ENCODE measurements at regions not wholly inside any gene's neighbourhood (a gene's known extent, or its start where the extent isn't known, plus 50 kb on each side); places are given as distances from the start of the nearest gene placed in this dataset.
"Not testable (repeated sequence)": the region's sequence is repeated elsewhere in the genome, so short reads cannot be mapped to it uniquely, and the experiment has no call there.

GRCh38 chr2:238513346-238513745 is 86.6 kb downstream of the ASB1 start:
- Histone ChIP-seq H3K4me3 (ENCODE audit: insufficient read depth, low read length, poor library complexity, severe bottlenecking) (no peak overlapping the region), H3K9me2 (replicated peaks; ENCODE audit: insufficient read depth, low read length) (no peaks in the 10 kb centered on the region), H4K20me1 (ENCODE audit: low read depth, low read length) (no peaks in the 10 kb centered on the region), H3F3A (ENCODE audit: insufficient read depth) (no peaks in the 10 kb centered on the region), H3K79me2 (ENCODE audit: insufficient read depth, low read length) (no peaks in the 10 kb centered on the region), H3K9ac (ENCODE audit: low read length) (no peak overlapping the region), H3K9me3 (ENCODE audit: insufficient read depth, low read length) (no peaks in the 10 kb centered on the region), H3K27me3 (ENCODE audit: low read length) (no peaks in the 10 kb centered on the region), H3K27ac (ENCODE audit: low read depth, low read length) (no peak overlapping the region), H3K36me3 (ENCODE audit: low read length) (no peaks in the 10 kb centered on the region), H3K4me2 (ENCODE audit: low read depth, low read length, poor library complexity, severe bottlenecking) (no peak overlapping the region), H2AFZ (ENCODE audit: low read depth, low read length, severe bottlenecking) (no peak overlapping the region)
- TF ChIP-seq EZH2phosphoT487 (conservative IDR thresholded peaks at IDR 0.05; ENCODE audit: low read length) (no peak), CTCF (IDR thresholded peaks at IDR 0.05; ENCODE audit: insufficient read depth, low read length, poor library complexity, severe bottlenecking) (peak; percentile 45)

GRCh38 chr2:238514024-238514423 is 87.3 kb downstream of the ASB1 start:
- not testable (repeated sequence) for H3K36me3 ChIP-seq (ENCODE audit: low read length); H3K27me3 ChIP-seq (ENCODE audit: low read length); H3K9me2 ChIP-seq (replicated peaks; ENCODE audit: insufficient read depth, low read length); H3K9ac ChIP-seq (ENCODE audit: low read length); H3K27ac ChIP-seq (ENCODE audit: low read depth, low read length); H3K4me2 ChIP-seq (ENCODE audit: low read depth, low read length, poor library complexity, severe bottlenecking); H3K9me3 ChIP-seq (ENCODE audit: insufficient read depth, low read length); H3K4me3 ChIP-seq (ENCODE audit: insufficient read depth, low read length, poor library complexity, severe bottlenecking); H3F3A ChIP-seq (ENCODE audit: insufficient read depth); H3K79me2 ChIP-seq (ENCODE audit: insufficient read depth, low read length); H4K20me1 ChIP-seq (ENCODE audit: low read depth, low read length); H2AFZ ChIP-seq (ENCODE audit: low read depth, low read length, severe bottlenecking)

- H3K9ac ChIP-seq (ENCODE audit: low read length), result no peak overlapping the region
- no peaks in the 10 kb centered on the region for H3K27me3 ChIP-seq (ENCODE audit: low read length)
- no peaks in the 10 kb centered on the region for H3F3A ChIP-seq (ENCODE audit: insufficient read depth)
- no peaks in the 10 kb centered on the region for H3K79me2 ChIP-seq (ENCODE audit: insufficient read depth, low read length)
- no peaks in the 10 kb centered on the region for H4K20me1 ChIP-seq (ENCODE audit: low read depth, low read length)
- no peaks in the 10 kb centered on the region for H3K9me3 ChIP-seq (ENCODE audit: insufficient read depth, low read length)
- TF ChIP-seq EZH2phosphoT487 (conservative IDR thresholded peaks at IDR 0.05; ENCODE audit: low read length), result no peak
- no peak for TF ChIP-seq CTCF (IDR thresholded peaks at IDR 0.05; ENCODE audit: insufficient read depth, low read length, poor library complexity, severe bottlenecking)
- no peak overlapping the region for H3K4me3 ChIP-seq (ENCODE audit: insufficient read depth, low read length, poor library complexity, severe bottlenecking)
- no peak overlapping the region for H2AFZ ChIP-seq (ENCODE audit: low read depth, low read length, severe bottlenecking)
- no peaks in the 10 kb centered on the region for H3K36me3 ChIP-seq (ENCODE audit: low read length)
- H3K9me2 ChIP-seq (replicated peaks; ENCODE audit: insufficient read depth, low read length), result no peaks in the 10 kb centered on the region
- no peak overlapping the region for H3K27ac ChIP-seq (ENCODE audit: low read depth, low read length)
- H3K4me2 ChIP-seq (ENCODE audit: low read depth, low read length, poor library complexity, severe bottlenecking), result no peak overlapping the region
These were observed 88.7 kb downstream of the ASB1 start for GRCh38 chr2:238515377-238515776.

DNA sequence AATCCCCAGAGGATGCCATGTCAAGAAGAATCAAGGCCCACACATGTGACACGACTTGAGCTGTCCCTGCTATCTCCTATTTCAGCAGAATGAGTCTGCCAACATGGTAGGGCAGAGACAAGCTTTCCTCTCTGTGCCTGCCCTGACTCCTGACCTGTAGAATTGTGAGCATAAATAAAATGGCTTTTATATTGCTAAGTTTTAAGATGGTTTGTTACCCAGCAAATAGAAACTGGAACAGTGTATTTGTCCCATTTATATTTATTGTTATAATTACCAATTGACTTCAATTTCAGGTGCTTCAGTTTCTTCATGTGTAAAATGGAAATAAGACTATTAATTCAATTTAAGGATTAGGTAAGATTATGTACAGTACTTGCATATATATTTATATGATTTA is 90.5 kb downstream of the ASB1 start:
- Histone ChIP-seq H3K9ac (ENCODE audit: low read length) (no peak overlapping the region), H3K4me3 (ENCODE audit: insufficient read depth, low read length, poor library complexity, severe bottlenecking) (no peak overlapping the region), H3K27me3 (ENCODE audit: low read length) (no peaks in the 10 kb centered on the region), H3K36me3 (ENCODE audit: low read length) (no peaks in the 10 kb centered on the region), H2AFZ (ENCODE audit: low read depth, low read length, severe bottlenecking) (no peak overlapping the region), H3K4me2 (ENCODE audit: low read depth, low read length, poor library complexity, severe bottlenecking) (no peak overlapping the region), H3K79me2 (ENCODE audit: insufficient read depth, low read length) (no peaks in the 10 kb centered on the region), H3K9me3 (ENCODE audit: insufficient read depth, low read length) (no peaks in the 10 kb centered on the region), H3F3A (ENCODE audit: insufficient read depth) (no peaks in the 10 kb centered on the region), H3K9me2 (replicated peaks; ENCODE audit: insufficient read depth, low read length) (no peaks in the 10 kb centered on the region), H4K20me1 (ENCODE audit: low read depth, low read length) (no peaks in the 10 kb centered on the region), H3K27ac (ENCODE audit: low read depth, low read length) (no peak overlapping the region)
- TF ChIP-seq CTCF (IDR thresholded peaks at IDR 0.05; ENCODE audit: insufficient read depth, low read length, poor library complexity, severe bottlenecking), result no peak
- TF ChIP-seq EZH2phosphoT487 (conservative IDR thresholded peaks at IDR 0.05; ENCODE audit: low read length), result no peak
